Panc1 (cell line): ENCODE measurements at regions not wholly inside any gene's neighbourhood (a gene's known extent, or its start where the extent isn't known, plus 50 kb on each side); places are given as distances from the start of the nearest gene placed in this dataset.

Experiments
- ATAC-seq: fragments of 200-7000 bp; cut with Tn5 transposase; 2 replicates; pipeline ENCODE4 v1.9.1; 2020; ENCODE audit warnings: mild to moderate bottlenecking, moderate library complexity
- BruUV-seq: library from RNA; stranded (reverse); fragments of 400-500 nt; replicated peaks from 2 replicates; lab custom pipeline; 2021; lab: Mats Ljungman, UMichigan
- CTCF ChIA-PET: fragments of 300-600 bp; sonication (Branson Sonifier 250); formaldehyde crosslinking; loops from one replicate; lab custom pipeline; 2022; ENCODE audit warnings: antibody characterized with exemption; lab: Charles Lee
- POLR2A ChIA-PET: fragments of 300-600 bp; sonication (Branson Sonifier 250); formaldehyde crosslinking; loops from one replicate; lab custom pipeline; 2022; ENCODE audit warnings: antibody characterized with exemption; lab: Charles Lee
- DNase-seq: peaks from one replicate; pipeline ENCODE4 v3.0.0-alpha.2; 2010; ENCODE audit warnings: low read depth, low spot score
- H3K27ac ChIP-seq: 2 replicates; pipeline ENCODE4 v1.5.1; 2011; ENCODE audit warnings: mild to moderate bottlenecking, low read length, inconsistent platforms
- H3K27me3 ChIP-seq: fragments of 200-500 bp; sonication (Bioruptor generic); 2 replicates; pipeline ENCODE4 v1.6.0; 2014; ENCODE audit warnings: low read length, inconsistent platforms; ENCODE audit not compliant: control insufficient read depth, insufficient read depth
- H3K36me3 ChIP-seq: fragments of 200-500 bp; sonication (Bioruptor generic); 2 replicates; pipeline ENCODE4 v1.5.1; 2014; ENCODE audit warnings: inconsistent platforms, mild to moderate bottlenecking, low read length, moderate library complexity; ENCODE audit not compliant: control insufficient read depth, insufficient read depth
- H3K4me1 ChIP-seq: 2 replicates; pipeline ENCODE4 v1.5.1; 2011; ENCODE audit warnings: inconsistent platforms, mild to moderate bottlenecking, low read length, moderate library complexity; ENCODE audit not compliant: control insufficient read depth, insufficient read depth
- H3K4me3 ChIP-seq, 2 experiments: 2 replicates each; pipeline ENCODE4 v1.5.1; 2011 to 2012; ENCODE audit warnings: low read depth in 2 of 2, low read length in 2 of 2, mild to moderate bottlenecking in 2 of 2, inconsistent platforms in 1 of 2, moderate library complexity in 1 of 2
- H3K9me3 ChIP-seq: fragments of 200-500 bp; sonication (Bioruptor generic); 2 replicates; pipeline ENCODE4 v1.5.1; 2014; ENCODE audit warnings: low read depth, mild to moderate bottlenecking, inconsistent platforms, low read length, moderate library complexity; ENCODE audit not compliant: control insufficient read depth, insufficient read depth
- CTCF ChIP-seq: fragments of 450-650 bp; IDR thresholded peaks from 2 replicates; pipeline ENCODE4 v1.5.1; 2017; ENCODE audit warnings: mild to moderate bottlenecking
- POLR2AphosphoS5 ChIP-seq: IDR thresholded peaks from 2 replicates; pipeline ENCODE4 v1.6.1; 2012; ENCODE audit warnings: mild to moderate bottlenecking, low read depth, low read length, moderate library complexity
- REST ChIP-seq, 2 experiments: IDR thresholded peaks; 2 replicates each; pipeline ENCODE4 v1.6.1; 2011 to 2012; ENCODE audit warnings: low read depth in 2 of 2, control low read depth in 1 of 2, low read length in 1 of 2, mild to moderate bottlenecking in 1 of 2, moderate library complexity in 1 of 2; ENCODE audit not compliant: insufficient read depth in 1 of 2
- SIN3A ChIP-seq: IDR thresholded peaks from 2 replicates; pipeline ENCODE4 v1.6.1; 2012; ENCODE audit warnings: low read depth, mild to moderate bottlenecking, low read length, moderate library complexity, borderline replicate concordance; ENCODE audit not compliant: insufficient read depth
- TCF7L2 ChIP-seq: IDR thresholded peaks from 2 replicates; pipeline ENCODE4 v1.6.1; 2011; ENCODE audit warnings: mild to moderate bottlenecking, low read depth, low read length, inconsistent platforms
- in situ Hi-C: cut with HindIII; loops from 2 replicates; pipeline ENCODE4 v1.10.0; 2016; ENCODE audit warnings: low sequenced_read_pairs, low pct_unique_long_range_greater_than_20kb
- intact Hi-C: fragments of 100-400 bp; cut with micrococcal nuclease; formaldehyde crosslinking; loops from one replicate; pipeline ENCODE4 v1.10.0; 2022; ENCODE audit not compliant: unreplicated experiment

GRCh38 chr1:212178851-212179250, 106.4 kb upstream of the PPP2R5A start:
- BruUV-seq, result no TSS peak
- H3K4me1 ChIP-seq, result no peaks in the 10 kb centered on the region
- in situ Hi-C loops, result no loop called here
- no peak overlapping the region for H3K27ac ChIP-seq
- no peaks in the 10 kb centered on the region for H3K27me3 ChIP-seq
- DNase-seq (no peak), ATAC-seq (no peak)
- H3K9me3 ChIP-seq, result no peaks in the 10 kb centered on the region
- ChIA-PET POLR2A (no interaction called here), CTCF (interaction anchor here (0.6 kb wide), 1 partner anchor 276 kb away, joined by 5 read pairs; no protein-coding TSS in a partner anchor)
- intact Hi-C loops, result no loop called here
- H3K36me3 ChIP-seq, result no peaks in the 10 kb centered on the region
- no peak for TF ChIP-seq CTCF
- TF ChIP-seq TCF7L2, result no peak
- no peak for TF ChIP-seq REST (IDR thresholded peaks at IDR 0.05; ENCODE audit: insufficient read depth in 1 of 2, low read depth in 2 of 2, low read length in 1 of 2)
- TF ChIP-seq SIN3A, result no peak
- H3K4me3 ChIP-seq, result no peak overlapping the region

GRCh38 chr1:212179394-212180076, 105.7 kb upstream of the PPP2R5A start:
- POLR2A ChIA-PET, result no interaction called here
- DNase-seq (peak; percentile 10), ATAC-seq (peak; percentile 62; the same call in 1 of the 2 replicates)
- Histone ChIP-seq H3K27ac (no peak overlapping the region), H3K4me3 (no peak overlapping the region), H3K9me3 (no peaks in the 10 kb centered on the region), H3K36me3 (no peaks in the 10 kb centered on the region), H3K27me3 (no peaks in the 10 kb centered on the region), H3K4me1 (no peaks in the 10 kb centered on the region)
- intact Hi-C loops, result no loop called here
- in situ Hi-C loops, result no loop called here
- no TSS peak for BruUV-seq
- CTCF ChIA-PET, result interaction anchor here (0.6 kb wide), 1 partner anchor 275 kb away, joined by 5 read pairs; no protein-coding TSS in a partner anchor
- TF ChIP-seq SIN3A (no peak), REST (IDR thresholded peaks at IDR 0.05; ENCODE audit: insufficient read depth in 1 of 2, low read depth in 2 of 2, low read length in 1 of 2) (no peak), CTCF (no peak), POLR2AphosphoS5 (no peak), TCF7L2 (no peak)
